ENCODE measurements at regions not wholly inside any gene's neighbourhood (a gene's known extent, or its start where the extent isn't known, plus 50 kb on each side); places are given as distances from the start of the nearest gene placed in this dataset.

DNA sequence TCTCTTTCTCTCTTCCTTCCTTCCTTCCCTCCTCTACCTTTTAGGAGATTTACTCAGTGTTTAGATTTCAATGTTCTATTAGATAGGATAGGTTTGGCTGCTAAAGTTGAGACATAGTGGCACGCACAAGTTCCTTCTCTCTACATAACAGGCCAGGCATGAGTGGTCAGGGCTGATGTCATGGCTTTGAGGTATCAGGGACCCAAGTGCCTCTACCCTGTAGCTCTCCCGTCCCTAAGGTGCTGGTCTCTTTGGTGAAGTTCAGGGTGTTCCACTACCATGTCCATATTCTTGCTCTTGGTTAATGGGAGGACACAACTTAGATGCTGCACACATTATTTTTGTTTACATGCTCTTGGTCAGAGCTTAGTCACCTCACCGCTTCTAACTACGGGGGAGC is 245.3 kb downstream of the QKI start:
- no peaks in the 10 kb centered on the region for H4K20me1 ChIP-seq (ENCODE audit: low read depth, low read length)
- H3K27me3 ChIP-seq (ENCODE audit: low read length): no peaks in the 10 kb centered on the region
- TF ChIP-seq CTCF (IDR thresholded peaks at IDR 0.05; ENCODE audit: insufficient read depth, low read length, poor library complexity, severe bottlenecking) (no peak), EZH2phosphoT487 (conservative IDR thresholded peaks at IDR 0.05; ENCODE audit: low read length) (no peak)
- no peaks in the 10 kb centered on the region for H3K36me3 ChIP-seq (ENCODE audit: low read length)
- no peaks in the 10 kb centered on the region for H3K79me2 ChIP-seq (ENCODE audit: insufficient read depth, low read length)
- H3K9ac ChIP-seq (ENCODE audit: low read length): no peak overlapping the region
- no peaks in the 10 kb centered on the region for H3K9me3 ChIP-seq (ENCODE audit: insufficient read depth, low read length)
- H3K4me3 ChIP-seq (ENCODE audit: insufficient read depth, low read length, poor library complexity, severe bottlenecking): no peak overlapping the region
- H2AFZ ChIP-seq (ENCODE audit: low read depth, low read length, severe bottlenecking): no peak overlapping the region
- no peak overlapping the region for H3K4me2 ChIP-seq (ENCODE audit: low read depth, low read length, poor library complexity, severe bottlenecking)
- no peaks in the 10 kb centered on the region for H3F3A ChIP-seq (ENCODE audit: insufficient read depth)
- H3K9me2 ChIP-seq (replicated peaks; ENCODE audit: insufficient read depth, low read length): no peaks in the 10 kb centered on the region
- no peak overlapping the region for H3K27ac ChIP-seq (ENCODE audit: low read depth, low read length)

DNA sequence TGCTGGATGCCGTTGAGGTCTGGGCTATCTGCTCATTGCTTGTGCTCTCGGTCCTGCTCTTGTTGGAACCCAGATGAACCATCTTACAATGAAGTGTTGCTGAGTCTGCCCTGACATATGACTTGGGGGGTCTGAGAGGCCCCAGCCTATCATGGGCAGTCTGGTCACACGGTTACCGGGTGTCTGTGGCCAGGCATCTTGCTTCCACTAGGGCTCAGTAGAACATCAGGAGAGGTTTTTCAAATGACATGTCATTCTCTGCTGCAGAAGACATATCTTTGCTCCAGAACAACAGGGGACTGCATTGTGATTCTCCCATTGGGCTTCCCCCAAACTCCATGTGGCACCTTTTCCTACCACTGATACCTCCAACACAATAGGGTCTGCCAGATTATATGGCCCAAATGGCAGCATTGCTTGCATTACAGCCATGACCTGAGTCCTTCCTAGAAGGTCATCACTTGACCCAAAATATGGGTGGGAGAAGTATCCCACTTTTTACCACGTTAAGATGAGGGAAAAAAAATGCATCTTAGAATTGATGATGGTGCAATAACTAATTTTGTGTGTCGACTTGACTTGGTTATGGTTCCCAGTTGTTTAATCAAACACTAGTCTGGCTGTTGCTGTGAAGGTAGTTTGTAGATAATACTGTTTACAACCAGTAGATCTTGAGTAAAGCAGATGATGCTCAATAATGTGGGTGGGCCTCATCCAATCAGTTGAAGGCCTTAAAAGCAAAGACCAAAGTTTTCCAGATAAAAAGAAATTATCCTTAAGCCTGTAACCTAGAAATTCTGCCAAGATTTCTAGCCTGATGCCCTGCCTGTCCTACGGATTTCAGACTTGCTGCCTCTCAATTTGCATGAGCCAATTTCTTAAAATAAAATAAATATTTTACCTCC is 241.0 kb downstream of the QKI start:
- Histone ChIP-seq H3K27me3 (ENCODE audit: low read length) (no peaks in the 10 kb centered on the region), H2AFZ (ENCODE audit: low read depth, low read length, severe bottlenecking) (no peak overlapping the region), H4K20me1 (ENCODE audit: low read depth, low read length) (no peaks in the 10 kb centered on the region), H3K79me2 (ENCODE audit: insufficient read depth, low read length) (no peaks in the 10 kb centered on the region), H3K36me3 (ENCODE audit: low read length) (no peaks in the 10 kb centered on the region), H3K4me2 (ENCODE audit: low read depth, low read length, poor library complexity, severe bottlenecking) (no peak overlapping the region), H3F3A (ENCODE audit: insufficient read depth) (no peaks in the 10 kb centered on the region), H3K9me3 (ENCODE audit: insufficient read depth, low read length) (no peaks in the 10 kb centered on the region), H3K4me3 (ENCODE audit: insufficient read depth, low read length, poor library complexity, severe bottlenecking) (no peak overlapping the region), H3K27ac (ENCODE audit: low read depth, low read length) (no peak overlapping the region), H3K9me2 (replicated peaks; ENCODE audit: insufficient read depth, low read length) (no peaks in the 10 kb centered on the region), H3K9ac (ENCODE audit: low read length) (no peak overlapping the region)
- no peak for TF ChIP-seq EZH2phosphoT487 (conservative IDR thresholded peaks at IDR 0.05; ENCODE audit: low read length)
- no peak for TF ChIP-seq CTCF (IDR thresholded peaks at IDR 0.05; ENCODE audit: insufficient read depth, low read length, poor library complexity, severe bottlenecking)

DNA sequence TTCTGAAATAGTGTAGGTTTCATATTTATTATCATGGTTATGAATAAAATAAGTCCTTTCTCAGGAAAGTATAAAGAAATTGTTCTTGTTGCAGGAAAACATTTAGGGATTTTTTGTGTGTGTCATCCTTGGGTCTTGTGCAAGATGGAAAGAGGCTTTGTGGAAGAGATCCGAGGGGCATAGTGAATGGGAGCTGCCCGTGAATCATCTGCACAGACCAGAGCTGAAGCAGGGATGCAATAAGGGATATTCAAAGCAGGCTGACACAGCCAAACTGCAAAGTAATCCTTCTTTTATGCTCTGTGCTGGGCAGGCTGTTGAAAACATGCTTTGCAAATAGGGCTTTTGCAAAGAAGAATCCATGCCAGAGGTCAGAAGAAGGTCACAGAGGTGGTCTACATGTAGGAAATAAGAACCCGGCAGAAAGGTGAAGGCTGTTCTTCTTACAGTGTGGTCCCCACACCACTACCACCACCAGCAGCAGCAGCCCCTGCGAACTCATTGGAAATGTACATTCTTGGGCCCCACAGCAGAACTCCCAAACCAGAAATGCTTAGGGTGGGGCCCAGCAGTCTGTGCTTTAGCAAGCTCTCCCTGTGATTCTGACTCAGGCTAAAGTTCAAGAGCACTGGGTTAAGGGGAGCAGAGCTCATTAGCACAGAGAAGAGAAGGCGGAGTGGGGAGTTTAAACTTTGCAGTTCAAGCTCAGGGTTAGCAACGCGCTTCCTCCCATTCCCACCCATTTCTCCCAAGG is 237.6 kb downstream of the QKI start:
- Histone ChIP-seq H3F3A (ENCODE audit: insufficient read depth) (no peaks in the 10 kb centered on the region), H3K9me2 (replicated peaks; ENCODE audit: insufficient read depth, low read length) (no peaks in the 10 kb centered on the region), H3K27ac (ENCODE audit: low read depth, low read length) (no peak overlapping the region), H3K79me2 (ENCODE audit: insufficient read depth, low read length) (no peaks in the 10 kb centered on the region), H3K9me3 (ENCODE audit: insufficient read depth, low read length) (no peaks in the 10 kb centered on the region), H3K4me3 (ENCODE audit: insufficient read depth, low read length, poor library complexity, severe bottlenecking) (no peak overlapping the region), H3K4me2 (ENCODE audit: low read depth, low read length, poor library complexity, severe bottlenecking) (no peak overlapping the region), H3K9ac (ENCODE audit: low read length) (no peak overlapping the region), H4K20me1 (ENCODE audit: low read depth, low read length) (no peaks in the 10 kb centered on the region), H3K36me3 (ENCODE audit: low read length) (no peaks in the 10 kb centered on the region), H2AFZ (ENCODE audit: low read depth, low read length, severe bottlenecking) (no peak overlapping the region), H3K27me3 (ENCODE audit: low read length) (no peaks in the 10 kb centered on the region)
- TF ChIP-seq EZH2phosphoT487 (conservative IDR thresholded peaks at IDR 0.05; ENCODE audit: low read length) (no peak), CTCF (IDR thresholded peaks at IDR 0.05; ENCODE audit: insufficient read depth, low read length, poor library complexity, severe bottlenecking) (no peak)
